ENCODE measurements at regions not wholly inside any gene's neighbourhood (a gene's known extent, or its start where the extent isn't known, plus 50 kb on each side); places are given as distances from the start of the nearest gene placed in this dataset.

DNA sequence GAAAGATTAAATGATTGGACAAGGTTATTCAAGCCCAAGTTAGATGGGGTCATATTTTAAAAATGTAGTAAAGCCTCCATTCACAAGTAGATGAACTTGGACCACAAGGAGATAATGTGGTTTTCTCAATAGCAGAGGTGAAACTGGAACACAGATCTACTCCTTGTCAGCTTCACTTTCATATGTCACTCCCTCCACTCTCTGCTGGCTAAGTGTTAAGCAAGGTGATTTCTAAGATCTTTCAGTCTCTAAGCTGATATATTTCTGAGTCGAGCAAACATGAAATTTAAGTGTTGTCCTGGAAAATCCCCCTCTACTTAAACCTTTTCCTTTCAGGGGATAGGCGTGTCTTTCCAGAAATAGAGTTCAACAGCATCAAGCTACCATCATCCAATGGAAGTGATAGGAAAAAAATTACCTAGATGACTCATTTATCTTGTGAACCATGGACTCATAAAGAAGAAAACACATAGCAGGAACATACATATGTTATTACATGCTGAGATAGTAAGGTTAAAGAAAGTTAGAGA lies 275.0 kb downstream of the PTEN start:
- DNase-seq: no peak

DNA sequence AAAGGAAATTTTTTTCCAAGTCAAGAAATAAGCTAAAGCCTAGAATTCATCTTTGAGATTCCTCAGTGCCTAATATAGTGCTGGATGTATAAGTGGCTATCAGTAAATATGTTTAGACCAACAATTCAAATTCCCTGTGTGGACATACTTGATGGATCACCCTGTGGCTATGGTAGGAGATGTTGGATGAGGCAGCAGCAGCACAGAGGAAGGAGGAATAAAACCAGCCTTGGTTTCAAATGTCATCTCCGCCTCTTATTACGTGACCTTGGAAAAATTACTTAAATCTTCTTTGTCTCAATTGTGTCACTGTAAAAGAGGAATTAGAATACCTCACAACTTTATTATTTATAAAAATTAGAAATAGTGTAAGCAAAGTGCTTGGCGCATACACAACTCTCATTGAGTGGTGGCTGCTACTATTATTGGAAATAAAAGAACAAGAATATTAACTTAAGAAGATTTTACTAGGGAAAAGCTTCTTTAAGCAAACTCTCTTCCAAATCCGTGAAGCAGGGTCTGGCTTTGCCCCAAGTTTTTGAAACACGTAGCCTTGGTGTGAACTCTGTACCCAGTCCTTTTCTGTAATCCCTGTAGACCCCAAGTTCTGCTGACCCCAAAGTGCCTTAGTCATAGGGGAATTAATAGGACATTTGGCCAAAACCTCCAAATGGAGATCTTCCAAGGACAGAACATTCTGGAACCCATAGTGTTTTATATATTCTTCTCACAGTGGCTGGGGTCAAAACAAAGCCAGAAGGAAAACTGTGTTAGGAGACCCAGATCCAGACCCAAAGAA lies 283.8 kb downstream of the PTEN start:
- DNase-seq: no peak

DNA sequence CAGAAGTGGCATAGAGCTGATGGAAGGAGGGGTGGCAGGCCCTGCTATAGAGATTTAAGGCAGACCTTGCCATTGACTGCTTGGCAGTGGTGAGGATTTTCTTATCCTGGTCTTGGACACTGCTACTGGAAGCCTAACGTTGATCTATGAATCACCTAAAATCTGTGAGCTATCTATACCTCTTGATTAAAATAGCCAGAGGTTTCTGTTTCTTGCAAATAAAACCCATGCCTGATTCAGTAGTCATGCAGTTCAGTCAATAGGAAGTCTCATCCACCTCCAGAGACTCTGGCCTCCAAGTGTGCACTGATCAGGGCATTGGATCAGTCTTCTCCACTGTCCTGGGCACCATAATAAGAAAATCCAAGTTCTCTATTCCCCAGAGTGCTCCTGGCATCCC lies 286.5 kb downstream of the PTEN start:
- no peak for DNase-seq

DNA sequence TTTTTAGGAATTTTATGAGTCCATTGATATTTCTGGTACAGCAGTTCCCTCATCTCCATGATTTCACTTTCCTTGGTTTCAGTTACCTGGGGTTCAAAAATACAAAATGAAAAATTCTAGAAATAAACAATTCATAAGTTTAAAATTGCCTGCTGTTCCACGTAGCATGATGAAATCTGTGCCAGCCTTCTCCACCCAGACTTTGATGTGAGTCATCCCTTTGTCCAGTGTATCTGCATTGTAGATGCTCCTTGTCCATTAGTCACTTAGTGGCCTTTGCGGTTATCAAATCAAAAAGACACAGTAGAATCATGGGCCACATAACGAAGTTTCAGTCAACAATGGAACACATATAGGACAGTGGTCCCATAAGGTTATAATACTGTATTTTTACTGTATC lies 286.9 kb downstream of the PTEN start:
- no peak for DNase-seq

DNA sequence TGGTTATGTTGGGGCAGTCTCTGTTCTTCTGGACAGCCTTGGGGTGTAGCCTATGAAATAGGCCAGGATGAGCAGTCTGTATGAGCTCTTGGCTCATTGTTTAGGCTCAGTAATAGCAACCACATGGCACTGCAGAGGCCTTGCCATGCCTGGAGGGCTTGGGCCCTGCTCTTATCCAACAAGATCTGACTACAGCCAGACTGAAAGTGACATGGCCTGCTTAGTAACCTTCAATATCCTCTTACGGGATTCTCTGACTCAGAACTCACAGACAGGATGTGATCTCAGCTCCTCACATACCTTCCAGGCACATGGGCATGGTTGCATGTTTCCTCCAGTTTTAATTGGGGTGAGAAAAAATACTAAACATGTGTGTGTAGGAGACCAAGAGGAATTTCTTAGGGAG lies 289.3 kb downstream of the PTEN start:
- DNase-seq: no peak

DNA sequence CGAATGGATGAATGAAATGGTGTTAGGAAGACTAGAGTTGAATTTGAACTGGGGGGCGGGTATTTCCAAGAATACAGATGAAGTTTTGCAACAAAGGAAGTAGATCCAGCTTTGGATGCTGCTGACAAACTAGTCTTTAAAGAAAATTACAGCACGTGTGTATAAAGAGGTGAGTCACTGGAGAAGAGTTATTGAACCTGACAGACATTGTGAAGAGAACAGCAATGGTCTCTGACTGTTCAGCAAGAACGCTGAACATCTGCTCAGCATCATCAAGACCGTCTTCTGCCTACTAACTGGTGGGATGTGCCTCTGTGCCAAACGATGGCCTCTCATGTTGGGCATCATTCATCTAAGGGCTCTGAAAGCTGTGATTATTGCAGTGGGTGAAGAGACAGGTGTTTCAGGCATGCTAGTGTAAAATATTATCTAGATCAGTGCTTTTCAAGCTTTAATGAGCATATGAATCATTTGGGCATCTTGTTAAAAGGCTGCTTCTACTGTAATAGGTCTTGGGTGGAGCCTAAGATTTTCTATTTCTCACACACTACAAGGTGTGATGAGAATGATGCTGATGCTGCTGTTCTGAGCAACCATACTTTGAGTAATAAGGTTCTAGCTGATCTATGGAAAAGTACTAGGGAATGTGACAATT lies 291.3 kb downstream of the PTEN start:
- no peak for DNase-seq

DNA sequence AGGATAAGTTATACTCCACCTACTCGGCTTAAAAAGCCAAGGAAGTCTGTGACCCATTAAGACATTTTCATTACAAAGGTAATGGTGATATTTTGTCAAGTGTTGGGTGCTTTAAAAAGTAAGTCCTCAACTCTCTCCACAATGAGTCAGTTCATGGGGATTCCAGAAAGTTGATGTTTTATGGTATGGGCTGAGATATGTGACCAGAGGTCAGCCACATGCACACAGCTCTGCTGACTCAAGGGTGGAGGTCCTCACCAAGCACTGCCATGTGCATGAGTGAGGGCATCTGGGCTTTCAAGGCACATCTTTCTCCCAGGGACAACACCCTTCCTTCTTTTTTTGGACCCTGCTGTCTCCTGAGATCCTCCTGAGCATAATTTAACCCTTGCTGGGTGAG lies 292.9 kb downstream of the PTEN start:
- DNase-seq: no peak

DNA sequence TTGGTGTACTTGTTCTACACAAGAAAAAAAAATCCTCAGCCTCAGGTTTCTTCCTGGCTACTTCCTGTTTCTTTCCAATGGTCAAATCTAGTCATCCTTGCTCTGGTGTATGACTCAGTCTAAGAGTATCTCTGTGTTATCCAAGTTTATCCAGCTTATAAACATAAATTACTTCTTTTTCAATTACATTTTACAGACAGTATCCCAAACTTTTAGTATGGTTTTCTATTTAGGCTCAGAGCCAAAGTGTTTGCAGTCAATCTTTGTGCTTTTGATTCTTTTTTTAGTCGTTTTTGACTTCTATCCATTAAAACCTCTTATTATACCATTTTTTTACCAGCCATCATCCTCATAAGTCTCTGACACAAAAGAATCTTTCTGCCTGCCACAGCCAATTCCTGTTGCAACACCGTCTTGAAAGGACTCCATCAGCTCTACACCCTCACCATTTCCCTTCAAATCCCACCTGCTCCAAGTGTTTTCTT lies 294.6 kb downstream of the PTEN start:
- DNase-seq: no peak

DNA sequence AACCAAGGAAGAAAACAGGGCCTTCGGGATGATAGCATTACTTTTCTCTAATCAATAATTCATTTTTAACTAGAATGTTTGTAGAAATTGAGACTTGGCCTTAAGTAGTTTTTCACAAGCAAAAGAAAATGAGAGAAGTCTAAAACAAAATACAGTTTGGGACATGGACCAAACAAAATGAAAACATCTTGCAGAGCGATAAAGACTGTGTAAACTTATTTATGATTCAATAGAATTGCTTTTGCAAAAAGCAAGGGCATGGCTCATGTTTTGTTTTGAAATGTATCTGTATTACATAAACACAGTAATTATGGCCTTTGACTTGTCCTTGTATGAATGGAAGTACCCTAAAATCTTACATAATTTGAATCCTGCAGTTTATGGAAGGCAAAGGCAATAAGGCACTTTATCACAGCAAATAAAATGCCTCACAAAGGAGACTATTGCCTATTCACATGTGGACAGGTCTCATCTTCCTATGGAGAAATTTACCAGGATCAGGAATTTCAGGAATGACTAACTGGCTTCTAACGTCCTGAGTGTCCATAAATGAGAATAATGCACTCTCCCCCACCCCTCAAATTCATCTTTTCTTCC lies 295.2 kb downstream of the PTEN start:
- DNase-seq: no peak

DNA sequence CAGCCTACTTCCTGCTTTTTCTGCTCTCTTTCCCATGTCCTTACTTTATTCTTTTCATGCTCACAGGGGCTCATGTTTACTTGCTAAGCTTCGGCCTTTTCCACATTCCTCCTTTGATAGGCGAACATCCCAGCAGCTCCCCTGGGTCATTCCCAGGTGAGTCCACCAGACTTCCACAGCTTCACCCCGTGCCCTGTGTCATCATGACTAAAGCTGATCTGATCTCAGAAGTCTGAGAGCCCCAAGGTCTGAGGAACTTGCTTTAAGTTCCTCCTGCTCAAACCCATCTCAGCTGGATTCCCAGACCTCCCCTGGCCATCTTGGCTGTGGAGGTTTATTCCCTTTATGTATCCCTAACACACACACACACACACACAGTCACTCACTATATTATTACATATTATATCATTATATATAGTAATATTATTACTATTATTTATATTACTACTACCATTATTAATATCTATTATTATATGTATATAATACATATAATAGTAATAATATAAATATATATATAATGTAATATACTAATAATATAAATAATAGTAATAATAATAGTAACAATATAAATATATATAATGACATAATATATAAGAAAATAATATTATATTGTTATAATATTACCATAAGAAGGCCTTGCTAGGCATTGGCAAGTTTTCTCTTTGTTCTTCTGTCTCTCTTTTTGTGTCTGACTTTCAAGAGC lies 295.9 kb downstream of the PTEN start:
- no peak for DNase-seq

DNA sequence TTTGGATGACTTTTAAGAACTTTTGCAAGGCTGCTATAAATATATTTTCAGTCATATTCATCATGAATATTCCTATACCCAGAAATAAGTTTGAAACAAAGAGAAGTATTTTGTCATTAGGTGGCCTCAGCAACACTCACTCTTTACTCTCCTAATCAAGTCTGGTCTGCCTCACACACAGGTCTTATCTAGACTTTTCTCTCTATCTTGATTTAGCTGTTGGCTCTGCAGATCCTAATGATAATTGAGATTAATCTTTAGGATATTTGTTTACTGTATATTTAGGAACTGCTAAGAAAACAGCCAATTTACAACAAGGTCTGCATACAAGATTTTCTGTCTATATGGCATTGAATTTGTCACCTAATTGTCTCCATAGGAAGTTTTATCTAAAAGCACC lies 297.6 kb downstream of the PTEN start:
- DNase-seq: no peak

DNA sequence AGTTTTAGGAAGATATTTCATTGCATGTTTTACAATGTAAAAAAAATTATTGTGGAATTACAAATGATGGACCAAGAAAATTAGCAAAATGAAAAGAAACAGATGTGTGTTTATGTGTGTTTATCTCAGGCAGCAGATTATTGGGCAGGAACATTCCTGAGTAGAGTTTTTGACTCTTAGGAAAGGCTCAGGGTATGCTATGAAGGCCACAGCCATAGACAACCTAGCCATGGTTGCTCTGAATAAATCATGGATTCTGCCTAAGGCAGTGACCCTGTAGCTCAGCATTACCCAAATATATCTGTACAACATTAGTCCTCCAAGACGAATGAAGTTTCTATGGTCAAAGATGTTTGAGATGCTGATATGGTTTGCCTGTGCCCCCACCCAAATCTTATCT lies 298.3 kb downstream of the PTEN start:
- no peak for DNase-seq

DNA sequence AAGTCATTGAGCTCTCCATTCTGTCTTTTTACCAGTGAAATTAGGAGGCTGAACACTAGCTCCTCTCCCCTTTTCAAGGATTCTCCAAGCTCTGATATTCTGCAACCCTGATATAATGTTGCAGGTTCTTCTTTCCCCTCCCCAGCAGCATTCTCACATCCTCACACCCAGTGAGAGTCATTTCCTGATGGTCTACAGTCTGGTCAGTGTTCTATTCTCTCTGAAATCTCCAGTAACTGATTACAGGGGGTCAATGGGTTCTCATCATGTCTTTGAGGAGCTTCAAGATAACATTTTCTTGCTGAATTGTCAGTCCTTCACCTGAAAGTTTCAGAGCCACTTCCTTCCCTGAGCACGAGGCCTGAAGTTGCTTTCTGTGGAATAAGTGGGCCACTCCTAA lies 299.4 kb downstream of the PTEN start:
- DNase-seq: no peak

DNA sequence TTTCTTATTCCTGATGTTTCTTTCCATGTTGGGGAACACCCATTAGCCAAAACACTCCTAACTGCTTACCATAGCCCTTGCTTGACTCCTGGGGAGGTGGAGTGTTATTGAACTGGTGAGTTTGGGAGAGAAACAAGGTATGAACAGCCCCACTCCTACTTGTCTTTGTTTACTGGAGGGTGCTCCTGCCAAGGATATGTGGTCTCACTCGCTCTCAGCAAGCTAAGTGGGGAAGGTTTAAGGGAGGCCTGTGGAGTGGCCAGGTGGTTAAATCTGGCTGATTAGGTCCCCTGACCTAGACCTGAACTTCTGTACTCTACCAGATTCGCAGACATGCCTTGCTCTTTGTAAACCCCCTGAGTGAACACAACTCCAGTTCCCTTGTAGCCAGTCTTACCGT lies 300.1 kb downstream of the PTEN start:
- no peak for DNase-seq

DNA sequence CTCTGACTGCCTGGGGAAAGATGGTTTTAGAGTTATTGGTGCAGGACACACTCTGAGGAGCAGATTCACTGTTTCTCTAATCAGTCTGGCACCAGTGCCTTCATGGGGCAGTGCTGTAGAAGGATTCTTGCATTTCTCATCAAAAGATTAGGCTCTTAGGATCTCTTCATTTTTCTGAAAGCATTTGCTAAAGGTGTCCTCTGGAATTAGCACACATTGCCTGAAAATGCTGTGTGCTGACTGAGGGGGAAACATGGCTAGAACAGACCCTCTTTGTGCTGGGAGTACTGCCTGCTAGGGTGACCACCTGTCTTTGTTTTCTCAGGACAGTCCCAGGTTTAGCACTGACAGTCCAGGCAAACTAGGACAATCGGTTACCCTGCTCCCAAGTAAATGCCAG lies 301.0 kb downstream of the PTEN start:
- no peak for DNase-seq

DNA sequence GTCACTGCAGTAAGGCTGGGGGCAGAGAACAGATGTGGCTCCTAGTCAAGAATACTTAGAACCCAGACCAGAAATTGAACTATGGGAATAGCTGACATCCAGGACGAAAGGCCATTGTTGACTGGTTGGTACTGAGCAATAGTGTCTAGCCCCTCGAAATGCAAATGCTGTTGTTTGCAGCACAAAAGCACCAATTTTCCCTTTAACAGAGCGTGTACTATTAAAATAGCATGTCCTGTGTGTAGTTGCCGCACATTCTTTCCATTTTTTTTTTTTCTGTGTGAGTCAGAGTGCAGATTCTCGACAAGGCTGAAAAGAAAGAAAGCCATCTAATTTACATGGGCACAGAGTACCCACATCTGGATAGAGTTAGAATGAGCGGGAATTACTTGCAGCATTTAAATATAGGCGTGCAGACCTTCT lies 302.4 kb downstream of the PTEN start:
- no peak for DNase-seq

DNA sequence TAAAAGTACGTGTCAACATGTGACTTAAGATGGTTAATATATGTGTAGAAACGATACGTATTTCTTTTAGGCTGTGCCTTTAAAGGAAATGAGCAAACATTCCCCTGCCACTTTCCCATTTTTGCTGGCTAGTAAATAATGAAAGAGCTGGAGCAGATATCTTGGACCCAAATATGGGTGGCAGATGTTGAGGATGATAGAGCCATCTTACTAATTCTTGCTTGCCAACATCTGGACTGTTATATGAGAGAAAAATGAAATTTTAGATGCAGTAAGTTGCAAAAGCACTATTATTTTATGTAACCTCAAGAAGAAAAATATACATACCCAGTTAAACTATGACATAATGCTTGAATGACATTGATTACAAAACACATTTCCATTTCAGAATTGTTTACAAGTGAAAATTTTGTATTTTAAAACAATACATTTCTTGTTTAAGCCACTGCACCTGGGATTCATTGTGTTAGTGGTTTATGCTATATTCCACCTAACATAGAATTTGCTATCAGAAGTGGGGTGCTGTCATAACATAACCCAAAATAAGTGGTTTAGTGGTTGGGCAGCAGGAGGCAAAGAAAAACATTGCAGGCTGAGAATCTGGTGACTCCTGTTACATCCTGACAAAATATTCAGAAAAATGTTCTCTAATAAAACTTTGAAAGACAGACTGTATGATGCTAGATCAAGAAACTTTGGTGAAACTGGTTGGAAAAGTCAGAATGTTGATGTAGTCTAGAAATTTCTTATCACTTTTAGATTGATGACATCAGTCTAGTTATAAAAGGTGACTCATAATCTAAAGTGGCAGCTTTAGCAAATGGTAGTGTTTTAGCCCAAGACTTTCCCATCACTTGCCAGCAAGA lies 305.0 kb downstream of the PTEN start:
- DNase-seq: no peak

DNA sequence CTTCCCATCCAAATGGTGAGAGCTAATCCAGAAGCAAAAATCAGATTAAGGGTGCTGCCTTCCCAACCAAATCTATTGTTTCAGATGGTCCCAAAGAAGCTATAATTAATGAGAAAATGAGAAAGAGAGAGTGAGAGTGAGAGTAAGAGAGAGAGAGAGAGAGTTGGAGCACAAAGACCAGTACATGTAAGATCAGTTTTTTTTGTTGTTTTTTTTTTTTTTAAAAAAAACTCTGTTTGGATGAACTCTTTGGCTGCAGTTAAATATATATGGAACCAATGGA lies 305.6 kb downstream of the PTEN start:
- no peak for DNase-seq

DNA sequence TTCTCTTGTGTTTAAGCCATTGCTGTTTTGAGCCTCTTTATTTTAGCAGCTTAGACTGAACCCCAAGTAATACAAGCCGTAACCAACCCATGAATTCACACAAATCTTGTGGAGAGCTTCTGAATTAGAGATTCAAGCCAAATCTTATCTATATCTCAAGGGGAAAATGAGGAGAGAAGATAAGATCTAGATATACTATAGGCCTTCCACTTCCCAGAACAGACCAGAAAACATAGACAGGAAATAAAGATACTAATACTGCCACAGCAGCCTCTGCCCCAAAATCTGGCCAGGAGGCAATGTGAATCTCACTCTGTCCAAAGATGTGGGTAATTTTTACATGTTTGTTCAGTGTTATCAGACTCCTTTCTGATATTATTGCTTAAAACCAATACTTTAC lies 307.2 kb downstream of the PTEN start:
- no peak for DNase-seq

DNA sequence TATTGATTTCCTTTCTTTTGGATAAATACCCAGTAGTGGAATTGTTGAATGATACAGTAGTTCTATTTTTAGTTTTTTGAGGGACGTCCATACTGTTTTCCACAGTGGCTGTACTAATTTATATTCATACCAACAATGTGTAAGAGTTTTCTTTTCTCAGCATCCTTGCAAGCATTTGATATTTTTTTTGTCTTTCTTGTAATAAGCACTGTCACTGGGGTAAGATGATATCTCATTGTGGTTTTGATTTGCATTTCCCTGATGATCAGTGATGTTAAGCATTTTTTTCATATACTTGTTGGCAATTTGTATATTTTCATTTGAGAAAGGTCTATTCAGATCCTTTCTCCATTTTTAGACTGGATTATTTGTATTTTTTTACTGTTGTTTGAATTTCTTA lies 308.7 kb downstream of the PTEN start:
- DNase-seq: no peak

DNA sequence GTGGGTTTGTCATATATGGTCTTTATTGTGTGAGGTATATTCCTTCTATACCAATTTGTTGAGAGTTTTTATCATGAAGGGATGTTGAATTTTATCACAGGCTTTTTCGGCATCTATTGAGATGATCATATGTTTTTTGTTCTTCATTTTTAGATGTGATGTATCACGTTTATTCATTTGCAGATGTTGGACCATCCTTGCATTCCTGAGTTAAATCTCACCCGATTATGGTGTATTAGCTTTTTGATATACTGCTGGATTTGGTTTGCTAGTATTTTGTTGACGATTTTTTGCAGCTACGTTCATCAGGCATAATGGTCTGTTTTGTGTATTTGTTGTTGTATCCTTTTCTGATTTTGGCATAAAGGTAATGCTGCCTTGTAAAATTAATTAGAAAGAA lies 311.0 kb downstream of the PTEN start:
- DNase-seq: no peak

DNA sequence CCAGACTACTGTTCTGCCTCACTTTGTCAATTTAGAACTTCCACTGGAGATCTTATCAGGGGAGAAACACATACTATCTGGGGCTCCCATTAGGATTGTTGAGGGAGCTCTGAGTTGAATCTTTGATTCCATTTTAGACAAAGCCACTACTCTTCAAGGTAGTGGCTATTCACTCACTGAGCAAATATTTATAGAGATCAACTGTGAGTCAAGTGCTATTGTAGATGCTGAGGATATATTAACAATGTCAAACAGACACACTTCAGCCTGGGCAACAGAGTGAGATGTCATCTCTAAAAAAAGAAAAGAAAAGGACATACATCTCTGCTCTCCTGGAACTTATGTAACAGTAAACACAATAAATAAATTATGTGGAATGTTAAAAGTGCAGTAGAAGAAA lies 315.3 kb downstream of the PTEN start:
- peak; percentile 61 for DNase-seq

DNA sequence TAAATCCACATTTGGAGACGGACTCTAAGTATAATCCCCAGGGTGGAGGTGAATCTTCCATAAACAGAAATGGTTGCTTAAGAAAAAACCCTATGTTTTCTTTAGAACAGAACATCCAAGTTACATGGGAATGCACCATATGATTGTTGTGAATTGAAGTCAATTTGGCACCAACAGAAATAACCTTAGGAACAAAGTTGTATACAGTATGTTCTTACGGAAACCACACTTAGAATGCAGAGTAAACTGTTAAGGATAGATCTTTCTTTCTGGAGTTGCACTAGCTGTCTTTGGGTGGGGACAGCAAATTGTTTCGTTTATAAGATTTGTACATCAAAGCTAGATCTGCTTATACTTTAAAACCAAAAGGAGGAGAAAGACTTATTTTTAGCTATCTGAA lies 316.4 kb downstream of the PTEN start:
- DNase-seq: no peak

All from NCI-H345 (cell line).